Fibroblast of mammary gland (primary cell): ENCODE measurements at regions not wholly inside any gene's neighbourhood (a gene's known extent, or its start where the extent isn't known, plus 50 kb on each side); places are given as distances from the start of the nearest gene placed in this dataset.
"Not testable (repeated sequence)": the region's sequence is repeated elsewhere in the genome, so short reads cannot be mapped to it uniquely, and the experiment has no call there.

Experiments
- DNase-seq: peaks from one replicate; pipeline ENCODE4 v3.0.0-alpha.2; 2010; ENCODE audit warnings: low read depth
- H3K4me3 ChIP-seq: 2 replicates; pipeline ENCODE4 v1.5.1; 2011; ENCODE audit warnings: low read depth, mild to moderate bottlenecking, low read length, moderate library complexity; ENCODE audit not compliant: control insufficient read depth
- CTCF ChIP-seq: conservative IDR thresholded peaks from 2 replicates; pipeline ENCODE4 v1.5.1; 2011; ENCODE audit warnings: low read depth, low read length, inconsistent platforms; ENCODE audit not compliant: control insufficient read depth, insufficient read depth

- DNase-seq = no peak
- H3K4me3 ChIP-seq = no peak overlapping the region
- no peak for TF ChIP-seq CTCF
Measured at GRCh38 chr11:38345286-38345685, 1747.2 kb upstream of the RAG2 start.

GRCh38 chr11:38341612-38342011 lies 1743.6 kb upstream of the RAG2 start:
- not testable (repeated sequence) for H3K4me3 ChIP-seq, DNase-seq

GRCh38 chr11:38339835-38340440 lies 1741.9 kb upstream of the RAG2 start:
- DNase-seq = no peak
- H3K4me3 ChIP-seq = no peak overlapping the region
- TF ChIP-seq CTCF = no peak

- not testable (repeated sequence) for H3K4me3 ChIP-seq, DNase-seq
Measured at GRCh38 chr11:38338022-38338421, 1740.0 kb upstream of the RAG2 start.

GRCh38 chr11:38332046-38332445 lies 1734.0 kb upstream of the RAG2 start:
- no peak for DNase-seq
- no peak for TF ChIP-seq CTCF
- H3K4me3 ChIP-seq = no peak overlapping the region

- no peak overlapping the region for H3K4me3 ChIP-seq
- no peak for TF ChIP-seq CTCF
- no peak for DNase-seq
Measured at GRCh38 chr11:38330578-38330977, 1732.5 kb upstream of the RAG2 start.

GRCh38 chr11:38323961-38324761 lies 1726.1 kb upstream of the RAG2 start:
- no peak overlapping the region for H3K4me3 ChIP-seq
- TF ChIP-seq CTCF = no peak
- no peak for DNase-seq
